ENCODE measurements at regions not wholly inside any gene's neighbourhood (a gene's known extent, or its start where the extent isn't known, plus 50 kb on each side); places are given as distances from the start of the nearest gene placed in this dataset.

DNA sequence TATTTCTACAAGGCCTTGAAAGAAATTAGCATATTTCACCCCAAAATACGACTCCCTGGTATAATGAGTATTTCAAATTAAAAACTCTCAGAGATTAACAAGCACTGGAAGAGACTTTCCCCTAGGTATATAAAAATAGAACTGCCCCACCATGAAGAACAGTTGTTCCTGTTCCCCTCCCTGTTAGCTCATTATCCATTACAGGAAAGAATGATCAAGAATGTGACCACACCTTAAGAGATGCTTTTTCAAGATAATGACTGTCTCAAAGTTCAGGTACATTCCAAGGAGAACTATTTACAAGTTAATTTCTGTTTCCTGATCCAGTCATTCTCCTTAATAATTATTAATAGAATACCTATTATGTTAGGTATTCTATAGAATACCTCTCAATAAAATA is 1220.6 kb upstream of the CDH2 start:
- no peak overlapping the region for H2BK5ac ChIP-seq (ENCODE audit: insufficient read length, low read length)
- H2BK12ac ChIP-seq (ENCODE audit: insufficient read length, low read depth, low read length), result no peak overlapping the region
- no peak overlapping the region for H3K9ac ChIP-seq (ENCODE audit: extremely low read depth, insufficient read length, low read length)
- H4K8ac ChIP-seq (replicated peaks; ENCODE audit: insufficient read length, low read depth, low read length), result no peak overlapping the region
- no peaks in the 10 kb centered on the region for H3K79me1 ChIP-seq (ENCODE audit: insufficient read depth, low read depth, low read length, poor library complexity, severe bottlenecking)
- H3K4me1 Mint-ChIP-seq, result no peaks in the 10 kb centered on the region
- H3K9me3 ChIP-seq (ENCODE audit: control insufficient read depth, low read depth, low read length), result no peaks in the 10 kb centered on the region
- no peak overlapping the region for H3K23ac ChIP-seq (ENCODE audit: insufficient read length, low read depth, low read length)
- no peaks in the 10 kb centered on the region for H3K23me2 ChIP-seq (ENCODE audit: insufficient read length, low read depth, low read length, poor library complexity, severe bottlenecking)
- no peak overlapping the region for H2AFZ ChIP-seq (ENCODE audit: low read length)
- WGBS (ENCODE audit: extremely low coverage, insufficient read length, low lambda C conversion rate), result no CpG with 5 or more reads among the region's 1 CpG
- TF ChIP-seq, protein P1, sequence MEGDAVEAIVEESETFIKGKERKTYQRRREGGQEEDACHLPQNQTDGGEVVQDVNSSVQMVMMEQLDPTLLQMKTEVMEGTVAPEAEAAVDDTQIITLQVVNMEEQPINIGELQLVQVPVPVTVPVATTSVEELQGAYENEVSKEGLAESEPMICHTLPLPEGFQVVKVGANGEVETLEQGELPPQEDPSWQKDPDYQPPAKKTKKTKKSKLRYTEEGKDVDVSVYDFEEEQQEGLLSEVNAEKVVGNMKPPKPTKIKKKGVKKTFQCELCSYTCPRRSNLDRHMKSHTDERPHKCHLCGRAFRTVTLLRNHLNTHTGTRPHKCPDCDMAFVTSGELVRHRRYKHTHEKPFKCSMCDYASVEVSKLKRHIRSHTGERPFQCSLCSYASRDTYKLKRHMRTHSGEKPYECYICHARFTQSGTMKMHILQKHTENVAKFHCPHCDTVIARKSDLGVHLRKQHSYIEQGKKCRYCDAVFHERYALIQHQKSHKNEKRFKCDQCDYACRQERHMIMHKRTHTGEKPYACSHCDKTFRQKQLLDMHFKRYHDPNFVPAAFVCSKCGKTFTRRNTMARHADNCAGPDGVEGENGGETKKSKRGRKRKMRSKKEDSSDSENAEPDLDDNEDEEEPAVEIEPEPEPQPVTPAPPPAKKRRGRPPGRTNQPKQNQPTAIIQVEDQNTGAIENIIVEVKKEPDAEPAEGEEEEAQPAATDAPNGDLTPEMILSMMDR (conservative IDR thresholded peaks at IDR 0.05), result no peak
- H3K4me2 ChIP-seq (ENCODE audit: insufficient read depth, insufficient read length, low read length), result no peak overlapping the region
- H3K79me2 ChIP-seq (ENCODE audit: insufficient read depth, low read length), result no peaks in the 10 kb centered on the region
- no peak overlapping the region for H3K27ac Mint-ChIP-seq
- H2BK120ac ChIP-seq (ENCODE audit: low read depth, low read length, poor library complexity, severe bottlenecking), result no peak overlapping the region
- H4K5ac ChIP-seq (ENCODE audit: insufficient read length, low read depth, low read length), result no peak overlapping the region
- no peaks in the 10 kb centered on the region for H4K20me1 ChIP-seq (ENCODE audit: control insufficient read depth, insufficient read depth, insufficient read length)
- H3K18ac ChIP-seq (ENCODE audit: insufficient read length, low read depth, low read length), result no peak overlapping the region
- no peak overlapping the region for H4K91ac ChIP-seq (ENCODE audit: insufficient read length, low read depth, low read length)
- no peak overlapping the region for H3K56ac ChIP-seq (ENCODE audit: insufficient read length, low read depth, low read length)
- no peak overlapping the region for H3K14ac ChIP-seq (ENCODE audit: insufficient read depth, low read length)
- no peaks in the 10 kb centered on the region for H3K27me3 ChIP-seq (ENCODE audit: insufficient read depth, low read length)
- H3K27ac ChIP-seq (ENCODE audit: insufficient read length, low read depth, low read length), result no peak overlapping the region
- H3K4me1 ChIP-seq (ENCODE audit: insufficient read depth, low read length), result no peaks in the 10 kb centered on the region
- no peak overlapping the region for H2BK20ac ChIP-seq (ENCODE audit: low read depth, low read length, poor library complexity, severe bottlenecking)
- no peak overlapping the region for H3K4ac ChIP-seq (ENCODE audit: low read depth, low read length)
- no peak overlapping the region for H2AK5ac ChIP-seq (ENCODE audit: insufficient read length, low read length)
- no peak overlapping the region for H3K4me3 Mint-ChIP-seq
- no peak for DNase-seq
- 0 out of 5 replicates have a peak, but pooled peaks cover 0 to 2% of the 10 kb centered on the region in 2 experiments for H3K9me3 Mint-ChIP-seq
- no peak overlapping the region for H3T11ph ChIP-seq (ENCODE audit: low read length)
- peaks cover 0 to 4% (median 0%) of the 10 kb centered on the region in 3 experiments; a peak in 1 of 7 replicates for H3K36me3 Mint-ChIP-seq (ENCODE audit: insufficient read depth in 1 of 3, low read depth in 3 of 3)
- no peak overlapping the region for H2BK15ac ChIP-seq (ENCODE audit: low read depth, low read length)
- H3K27me3 Mint-ChIP-seq (ENCODE audit: low read depth), result no peaks in the 10 kb centered on the region
